H1 (cell line): ENCODE measurements at regions not wholly inside any gene's neighbourhood (a gene's known extent, or its start where the extent isn't known, plus 50 kb on each side); places are given as distances from the start of the nearest gene placed in this dataset.

Source experiments
- CTBP2 ChIP-seq: IDR thresholded peaks from 2 replicates; pipeline ENCODE4 v1.7.0; 2011; ENCODE audit warnings: borderline replicate concordance, mild to moderate bottlenecking, moderate library complexity, mixed read lengths, low read length; ENCODE audit not compliant: insufficient read depth, insufficient read length
- E2F6 ChIP-seq: IDR thresholded peaks from 2 replicates; pipeline ENCODE4 v1.6.1; 2012; ENCODE audit warnings: inconsistent platforms
- RFX5 ChIP-seq: IDR thresholded peaks from 2 replicates; pipeline ENCODE4 v1.6.1; 2011; ENCODE audit warnings: low read depth, low read length, improper control_type of control experiment, borderline replicate concordance
- SAP30 ChIP-seq: fragments of 300-600 bp; sonication (generic); IDR thresholded peaks from 2 replicates; pipeline ENCODE4 v1.7.1; 2012; ENCODE audit warnings: low read length, moderate library complexity, mild to moderate bottlenecking, inconsistent platforms; ENCODE audit not compliant: insufficient read depth, insufficient replicate concordance

GRCh38 chr1:118326960-118327629, 142.1 kb upstream of the SPAG17 start (continued):
- TF ChIP-seq E2F6 (no peak), CTBP2 (no peak), SAP30 (no peak), RFX5 (no peak)
